Neural crest cell (in vitro differentiated cells): ENCODE measurements at regions not wholly inside any gene's neighbourhood (a gene's known extent, or its start where the extent isn't known, plus 50 kb on each side); places are given as distances from the start of the nearest gene placed in this dataset.

Experiments
- DNase-seq: peaks from one replicate; pipeline ENCODE4 v3.0.0; 2021; ENCODE audit warnings: low read depth, mixed read lengths, low spot score
- H3K27ac Mint-ChIP-seq: one replicate; pipeline ENCODE4 v1.8.0; 2021; ENCODE audit warnings: mild to moderate bottlenecking, mixed read lengths; ENCODE audit not compliant: unreplicated experiment
- H3K27me3 Mint-ChIP-seq: 2 replicates; pipeline ENCODE4 v1.8.0; 2021; ENCODE audit warnings: low read depth, mild to moderate bottlenecking, mixed read lengths
- H3K36me3 Mint-ChIP-seq: 2 replicates; pipeline ENCODE4 v1.8.0; 2021; ENCODE audit warnings: low read depth, mild to moderate bottlenecking, mixed read lengths
- H3K4me1 Mint-ChIP-seq: 2 replicates; pipeline ENCODE4 v1.8.0; 2021; ENCODE audit warnings: mixed read lengths
- H3K4me3 Mint-ChIP-seq: one replicate; pipeline ENCODE4 v1.8.0; 2021; ENCODE audit warnings: mild to moderate bottlenecking, mixed read lengths
- H3K9me3 Mint-ChIP-seq: 2 replicates; pipeline ENCODE4 v1.8.0; 2021; ENCODE audit warnings: mixed read lengths
- CTCF ChIP-seq: fragments of 200-600 bp; sonication (generic); conservative IDR thresholded peaks from 2 replicates; pipeline ENCODE4 v1.5.0; 2021; ENCODE audit warnings: antibody characterized with exemption, mild to moderate bottlenecking

DNA sequence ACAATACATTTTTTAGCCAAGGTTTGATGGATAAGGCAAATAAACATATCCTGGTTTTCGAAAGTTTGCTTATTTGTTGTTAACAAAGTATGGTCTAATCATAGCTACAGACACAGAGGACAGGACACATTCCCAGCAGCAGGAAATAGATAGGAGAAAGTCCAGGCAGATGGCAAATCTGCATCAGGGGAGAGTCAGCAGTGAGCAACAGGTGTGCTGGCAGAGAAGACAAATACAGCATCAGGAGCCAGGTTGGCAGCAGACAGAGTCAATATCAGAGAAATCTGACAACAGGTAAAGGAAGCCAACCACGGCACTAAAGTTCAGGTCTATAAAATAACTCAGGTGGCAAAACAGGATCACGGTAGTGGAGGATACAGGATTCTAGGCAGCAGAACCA is 210.7 kb upstream of the PTBP2 start:
- DNase-seq: no peak
- Mint-ChIP-seq H3K36me3 (no peaks in the 10 kb centered on the region), H3K4me1 (no peaks in the 10 kb centered on the region), H3K27me3 (no peaks in the 10 kb centered on the region), H3K4me3 (no peak overlapping the region), H3K9me3 (no peaks in the 10 kb centered on the region), H3K27ac (no peak overlapping the region)
- no peak for TF ChIP-seq CTCF

DNA sequence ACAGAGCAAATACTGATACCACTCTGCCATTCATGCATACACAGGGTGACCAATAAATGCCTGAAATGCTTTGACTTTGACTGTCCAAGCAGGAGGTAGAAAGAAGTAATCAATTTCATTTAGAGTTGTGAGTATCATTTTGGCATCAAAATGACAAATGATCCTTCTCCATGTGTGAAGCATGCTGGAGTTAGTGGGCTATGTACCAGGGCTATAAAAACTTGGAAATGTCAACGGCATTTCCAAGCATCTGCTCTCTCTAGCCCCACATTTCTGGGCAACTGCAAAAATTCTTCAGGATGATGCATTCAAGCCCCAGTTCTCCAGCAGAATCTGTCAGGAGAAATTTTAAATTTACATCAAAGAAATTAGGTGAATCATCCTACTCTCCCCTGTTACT is 208.4 kb upstream of the PTBP2 start:
- Mint-ChIP-seq H3K27ac (no peak overlapping the region), H3K36me3 (no peaks in the 10 kb centered on the region), H3K27me3 (no peaks in the 10 kb centered on the region), H3K9me3 (no peaks in the 10 kb centered on the region), H3K4me3 (no peak overlapping the region), H3K4me1 (no peaks in the 10 kb centered on the region)
- DNase-seq: no peak
- TF ChIP-seq CTCF: no peak

DNA sequence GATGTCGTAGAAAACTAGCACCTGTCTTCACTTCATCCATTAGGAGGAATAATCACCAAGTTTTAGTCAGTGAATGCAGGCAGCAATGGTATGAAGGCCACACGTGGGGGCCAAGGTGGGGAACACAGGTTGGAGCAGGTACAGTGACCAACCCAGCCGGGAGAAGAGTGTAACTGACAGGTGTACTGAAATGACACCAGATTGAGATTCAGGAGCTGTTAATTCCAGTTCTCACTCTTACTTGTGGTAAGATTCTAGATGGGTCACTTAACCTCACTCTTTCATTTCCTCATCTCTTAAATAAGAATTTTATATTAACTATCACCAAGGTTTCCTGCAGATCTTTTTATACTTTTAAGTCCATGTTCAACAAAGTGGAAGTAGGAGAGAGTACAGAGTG is 206.2 kb upstream of the PTBP2 start:
- Mint-ChIP-seq H3K36me3 (no peaks in the 10 kb centered on the region), H3K4me3 (no peak overlapping the region), H3K27ac (no peak overlapping the region), H3K9me3 (no peaks in the 10 kb centered on the region), H3K4me1 (peaks cover 9% of the 10 kb centered on the region), H3K27me3 (no peaks in the 10 kb centered on the region)
- TF ChIP-seq CTCF: no peak
- no peak for DNase-seq

DNA sequence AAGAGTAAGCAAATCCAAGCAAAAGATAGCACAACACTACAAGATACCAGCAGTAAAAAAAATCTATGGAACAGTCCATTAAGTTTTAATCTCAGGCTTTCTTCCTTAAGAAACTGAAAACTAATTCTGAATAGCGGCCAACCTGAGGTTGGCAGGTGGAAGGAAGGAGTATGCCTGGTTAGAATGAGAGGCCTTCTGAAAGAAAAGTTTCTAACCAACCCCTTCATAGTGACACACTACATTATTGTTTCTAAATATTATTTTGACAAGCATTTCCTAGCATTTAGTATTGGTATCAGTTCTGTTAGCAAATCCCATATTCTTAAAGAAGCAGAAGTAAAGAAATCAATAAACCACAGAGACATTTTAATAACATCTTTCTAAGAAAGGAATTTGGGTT is 205.7 kb upstream of the PTBP2 start:
- peaks cover 14% of the 10 kb centered on the region for H3K4me1 Mint-ChIP-seq
- H3K4me3 Mint-ChIP-seq: no peak overlapping the region
- no peaks in the 10 kb centered on the region for H3K36me3 Mint-ChIP-seq
- H3K9me3 Mint-ChIP-seq: no peaks in the 10 kb centered on the region
- no peaks in the 10 kb centered on the region for H3K27me3 Mint-ChIP-seq
- DNase-seq: no peak
- H3K27ac Mint-ChIP-seq: no peak overlapping the region
- no peak for TF ChIP-seq CTCF

GRCh38 chr1:96519851-96520578 is 201.6 kb upstream of the PTBP2 start:
- no peak for TF ChIP-seq CTCF
- Mint-ChIP-seq H3K9me3 (no peaks in the 10 kb centered on the region), H3K4me3 (no peak overlapping the region), H3K27ac (no peak overlapping the region), H3K36me3 (no peaks in the 10 kb centered on the region), H3K4me1 (peaks cover 20% of the 10 kb centered on the region), H3K27me3 (no peaks in the 10 kb centered on the region)
- peak; percentile 6 for DNase-seq
